Parathyroid adenoma (tissue), 2 donors: ENCODE measurements at regions not wholly inside any gene's neighbourhood (a gene's known extent, or its start where the extent isn't known, plus 50 kb on each side); places are given as distances from the start of the nearest gene placed in this dataset.

ENCODE experiments used
- H2AFZ ChIP-seq: fragments of 300-600 bp; sonication (generic); one replicate; pipeline ENCODE4 v1.7.0; 2017; ENCODE audit warnings: antibody characterized with exemption, mild to moderate bottlenecking
- H3K27ac ChIP-seq: fragments of 300-600 bp; sonication (generic); one replicate; pipeline ENCODE4 v1.7.0; 2017
- H3K27me3 ChIP-seq: fragments of 300-600 bp; sonication (generic); one replicate; pipeline ENCODE4 v1.7.0; 2017; ENCODE audit warnings: low read length; ENCODE audit not compliant: control insufficient read depth, insufficient read depth
- H3K36me3 ChIP-seq: fragments of 300-600 bp; sonication (generic); one replicate; pipeline ENCODE4 v1.7.0; 2017; ENCODE audit warnings: low read length; ENCODE audit not compliant: control insufficient read depth, insufficient read depth
- H3K4me1 ChIP-seq: fragments of 300-600 bp; sonication (generic); one replicate; pipeline ENCODE4 v1.7.0; 2017; ENCODE audit warnings: control low read depth
- H3K4me2 ChIP-seq: fragments of 300-600 bp; sonication (generic); one replicate; pipeline ENCODE4 v1.7.0; 2017; ENCODE audit warnings: low read length
- H3K4me3 ChIP-seq: fragments of 300-600 bp; sonication (generic); one replicate; pipeline ENCODE4 v1.7.0; 2017; ENCODE audit warnings: low read depth, low read length
- H3K79me2 ChIP-seq: fragments of 300-600 bp; sonication (generic); one replicate; pipeline ENCODE4 v1.7.0; 2017; ENCODE audit warnings: control low read depth
- H3K9ac ChIP-seq: fragments of 300-600 bp; sonication (generic); one replicate; pipeline ENCODE4 v1.7.0; 2017; ENCODE audit warnings: mild to moderate bottlenecking
- H3K9me3 ChIP-seq: fragments of 300-600 bp; sonication (generic); one replicate; pipeline ENCODE4 v1.7.0; 2017; ENCODE audit warnings: low read length; ENCODE audit not compliant: control insufficient read depth
- CTCF ChIP-seq: fragments of 300-600 bp; sonication (generic); IDR thresholded peaks from one replicate; pipeline ENCODE4 v1.7.0; 2017; ENCODE audit warnings: antibody characterized with exemption, mild to moderate bottlenecking
- donor health status: primary hyperparathyroidism.

- Histone ChIP-seq H3K4me3 (no peak overlapping the region), H3K27ac (no peak overlapping the region), H3K27me3 (no peaks in the 10 kb centered on the region), H3K9ac (no peak overlapping the region), H2AFZ (no peak overlapping the region), H3K79me2 (no peaks in the 10 kb centered on the region), H3K36me3 (no peaks in the 10 kb centered on the region), H3K4me1 (no peaks in the 10 kb centered on the region), H3K9me3 (no peaks in the 10 kb centered on the region), H3K4me2 (no peak overlapping the region)
- no peak for TF ChIP-seq CTCF
Observed at GRCh38 chr13:99636306-99636705, 135.0 kb downstream of the TM9SF2 start.

GRCh38 chr13:99634672-99635071, 133.4 kb downstream of the TM9SF2 start:
- Histone ChIP-seq H3K9me3 (no peaks in the 10 kb centered on the region), H3K36me3 (no peaks in the 10 kb centered on the region), H3K4me2 (no peak overlapping the region), H3K4me3 (no peak overlapping the region), H3K79me2 (no peaks in the 10 kb centered on the region), H3K27ac (no peak overlapping the region), H3K9ac (no peak overlapping the region), H2AFZ (no peak overlapping the region), H3K4me1 (no peaks in the 10 kb centered on the region), H3K27me3 (no peaks in the 10 kb centered on the region)
- no peak for TF ChIP-seq CTCF

GRCh38 chr13:99630269-99630898, 129.1 kb downstream of the TM9SF2 start:
- Histone ChIP-seq H3K4me3 (no peak overlapping the region), H3K27me3 (no peaks in the 10 kb centered on the region), H3K4me1 (no peaks in the 10 kb centered on the region), H3K9ac (no peak overlapping the region), H3K4me2 (no peak overlapping the region), H2AFZ (no peak overlapping the region), H3K9me3 (no peaks in the 10 kb centered on the region), H3K36me3 (no peaks in the 10 kb centered on the region), H3K27ac (no peak overlapping the region), H3K79me2 (no peaks in the 10 kb centered on the region)
- TF ChIP-seq CTCF: no peak

- TF ChIP-seq CTCF: no peak
- no peak overlapping the region for H3K27ac ChIP-seq
Observed at GRCh38 chr13:99629641-99630040, 128.4 kb downstream of the TM9SF2 start.

GRCh38 chr13:99628442-99628841, 127.2 kb downstream of the TM9SF2 start:
- no peak overlapping the region for H2AFZ ChIP-seq
- no peaks in the 10 kb centered on the region for H3K9me3 ChIP-seq
- H3K36me3 ChIP-seq: no peaks in the 10 kb centered on the region
- no peak overlapping the region for H3K4me3 ChIP-seq
- H3K27me3 ChIP-seq: no peaks in the 10 kb centered on the region
- TF ChIP-seq CTCF: no peak
- H3K4me2 ChIP-seq: no peak overlapping the region
- no peak overlapping the region for H3K27ac ChIP-seq
- H3K4me1 ChIP-seq: no peaks in the 10 kb centered on the region
- H3K79me2 ChIP-seq: no peaks in the 10 kb centered on the region
- H3K9ac ChIP-seq: no peak overlapping the region

More at GRCh38 chr13:99629641-99630040, 128.4 kb downstream of the TM9SF2 start:
- no peaks in the 10 kb centered on the region for H3K27me3 ChIP-seq
- H3K9ac ChIP-seq: no peak overlapping the region
- no peaks in the 10 kb centered on the region for H3K79me2 ChIP-seq
- H3K9me3 ChIP-seq: no peaks in the 10 kb centered on the region
- no peaks in the 10 kb centered on the region for H3K36me3 ChIP-seq
- no peak overlapping the region for H2AFZ ChIP-seq
- no peak overlapping the region for H3K4me3 ChIP-seq
- H3K4me2 ChIP-seq: no peak overlapping the region
- H3K4me1 ChIP-seq: no peaks in the 10 kb centered on the region
